Naive thymus-derived CD4-positive, alpha-beta T cell (primary cell): ENCODE measurements at regions not wholly inside any gene's neighbourhood (a gene's known extent, or its start where the extent isn't known, plus 50 kb on each side); places are given as distances from the start of the nearest gene placed in this dataset.

Source experiments
- ATAC-seq: fragments of 150-1000 bp; cut with Tn5 transposase; 2 replicates; pipeline ENCODE4 v1.10.0; 2021; ENCODE audit warnings: mild to moderate bottlenecking, moderate library complexity
- CTCF ChIA-PET: fragments of 350-600 bp; sonication (Branson Sonifier 250); formaldehyde crosslinking; loops from one replicate; lab custom pipeline; 2021; ENCODE audit warnings: antibody characterized with exemption; lab: Charles Lee
- POLR2A ChIA-PET: fragments of 350-600 bp; sonication (Branson Sonifier 250); formaldehyde crosslinking; loops from one replicate; lab custom pipeline; 2021; ENCODE audit warnings: antibody characterized with exemption, inconsistent platforms; lab: Charles Lee
- DNase-seq, 9 donors: peaks; one replicate each; pipeline versions ENCODE4 v3.0.0 to v3.0.0-alpha.2; 2020 to 2022; ENCODE audit warnings: mixed read lengths in 1 of 9
- H3K27ac ChIP-seq: one replicate; pipeline ENCODE4 v1.7.0; 2013; ENCODE audit warnings: mild to moderate bottlenecking, low read depth, low read length, moderate library complexity
- H3K27me3 ChIP-seq, 2 donors: one replicate each; pipeline ENCODE4 v1.7.0; 2013; ENCODE audit warnings: low read length in 2 of 2, mild to moderate bottlenecking in 2 of 2, moderate library complexity in 2 of 2; ENCODE audit not compliant: control insufficient read depth in 2 of 2, insufficient read depth in 2 of 2
- H3K36me3 ChIP-seq, 3 experiments: 1 replicate in 2 of 3; 2 replicates in 1 of 3; pipeline ENCODE4 v1.7.0; 2013; ENCODE audit warnings: low read length in 3 of 3, mild to moderate bottlenecking in 3 of 3, moderate library complexity in 1 of 3; ENCODE audit not compliant: insufficient read depth in 3 of 3, control insufficient read depth in 2 of 3
- H3K4me1 ChIP-seq, 2 donors: one replicate each; pipeline ENCODE4 v1.7.0; 2013; ENCODE audit warnings: low read length in 2 of 2, mild to moderate bottlenecking in 2 of 2, moderate library complexity in 1 of 2; ENCODE audit not compliant: control insufficient read depth in 2 of 2, insufficient read depth in 2 of 2
- H3K4me3 ChIP-seq: 2 replicates; pipeline ENCODE4 v1.7.0; 2013; ENCODE audit warnings: mild to moderate bottlenecking, low read length
- H3K9me3 ChIP-seq, 3 experiments: 1 replicate in 2 of 3; 2 replicates in 1 of 3; pipeline ENCODE4 v1.7.0; 2013; ENCODE audit warnings: low read length in 3 of 3; ENCODE audit not compliant: control insufficient read depth in 2 of 3
- H3K27ac Mint-ChIP-seq, 9 donors: one replicate each; pipeline ENCODE4 v1.8.0; 2020 to 2022; ENCODE audit warnings: mixed read lengths in 9 of 9, mild to moderate bottlenecking in 8 of 9, moderate library complexity in 5 of 9, inconsistent platforms in 2 of 9
- H3K27me3 Mint-ChIP-seq, 5 donors: one replicate each; pipeline ENCODE4 v1.8.0; 2021 to 2022; ENCODE audit warnings: mixed read lengths in 5 of 5, mild to moderate bottlenecking in 1 of 5
- H3K36me3 Mint-ChIP-seq, 5 donors: one replicate each; pipeline ENCODE4 v1.8.0; 2020 to 2022; ENCODE audit warnings: mixed read lengths in 5 of 5, mild to moderate bottlenecking in 3 of 5, inconsistent platforms in 1 of 5
- H3K4me1 Mint-ChIP-seq, 7 donors: one replicate each; pipeline ENCODE4 v1.8.0; 2020 to 2022; ENCODE audit warnings: mixed read lengths in 7 of 7, mild to moderate bottlenecking in 3 of 7, inconsistent platforms in 1 of 7
- H3K4me3 Mint-ChIP-seq, 10 donors: one replicate each; pipeline ENCODE4 v1.8.0; 2020 to 2022; ENCODE audit warnings: mild to moderate bottlenecking in 10 of 10, mixed read lengths in 10 of 10, moderate library complexity in 6 of 10, inconsistent platforms in 2 of 10
- H3K9me3 Mint-ChIP-seq, 11 donors: one replicate each; pipeline ENCODE4 v1.8.0; 2020 to 2022; ENCODE audit warnings: mixed read lengths in 11 of 11, mild to moderate bottlenecking in 4 of 11, inconsistent platforms in 1 of 11, moderate library complexity in 1 of 11
- intact Hi-C, 2 donors: fragments of 100-400 bp; cut with micrococcal nuclease; formaldehyde crosslinking; loops; one replicate each; pipeline ENCODE4 v1.15.1; 2023

DNA sequence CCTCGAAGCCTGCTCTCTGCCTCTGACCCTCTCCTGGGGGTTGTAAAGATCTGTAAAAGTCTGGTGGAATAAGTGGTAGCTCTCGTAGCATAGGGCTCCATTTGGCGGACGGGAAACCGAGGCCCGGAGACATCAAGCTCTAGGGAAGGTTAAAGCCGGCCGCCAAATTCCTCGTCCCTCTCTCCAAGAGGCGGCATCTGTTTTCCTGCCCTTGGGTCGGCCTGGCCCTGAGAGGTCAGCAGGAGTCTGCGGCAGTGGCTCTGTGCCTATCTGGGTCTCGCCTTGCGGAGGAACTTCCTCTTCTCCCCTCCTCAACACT is 72.4 kb downstream of the TEX51 start:
- ATAC-seq = no peak
- Histone ChIP-seq H3K36me3 (no peaks in the 10 kb centered on the region), H3K9me3 (no peaks in the 10 kb centered on the region), H3K27me3 (peaks cover 0 to 3% of the 10 kb centered on the region in 2 donors), H3K4me1 (no peaks in the 10 kb centered on the region), H3K4me3 (peak overlapping the region; percentile 63), H3K27ac (no peak overlapping the region)
- CTCF ChIA-PET = interaction anchor here (1.2 to 2.1 kb wide), 2 partner anchors 195 to 443 kb away, joined by 3 to 11 read pairs; no protein-coding TSS in a partner anchor
- Mint-ChIP-seq H3K27ac (no peak overlapping the region), H3K4me3 (peak overlapping the region in 3 of 10 donors; percentile 23 to 84 (median 81)), H3K27me3 (peaks cover 30 to 54% (median 41%) of the 10 kb centered on the region in 5 donors), H3K36me3 (no peaks in the 10 kb centered on the region), H3K9me3 (no peaks in the 10 kb centered on the region), H3K4me1 (peaks cover 0 to 5% (median 4%) of the 10 kb centered on the region in 7 donors)
- DNase-seq = no peak
- POLR2A ChIA-PET = no interaction called here
- intact Hi-C loops = loop anchor here (5.0 kb wide), 3 partner anchors 444 to 744 kb away; no protein-coding TSS in a partner anchor

DNA sequence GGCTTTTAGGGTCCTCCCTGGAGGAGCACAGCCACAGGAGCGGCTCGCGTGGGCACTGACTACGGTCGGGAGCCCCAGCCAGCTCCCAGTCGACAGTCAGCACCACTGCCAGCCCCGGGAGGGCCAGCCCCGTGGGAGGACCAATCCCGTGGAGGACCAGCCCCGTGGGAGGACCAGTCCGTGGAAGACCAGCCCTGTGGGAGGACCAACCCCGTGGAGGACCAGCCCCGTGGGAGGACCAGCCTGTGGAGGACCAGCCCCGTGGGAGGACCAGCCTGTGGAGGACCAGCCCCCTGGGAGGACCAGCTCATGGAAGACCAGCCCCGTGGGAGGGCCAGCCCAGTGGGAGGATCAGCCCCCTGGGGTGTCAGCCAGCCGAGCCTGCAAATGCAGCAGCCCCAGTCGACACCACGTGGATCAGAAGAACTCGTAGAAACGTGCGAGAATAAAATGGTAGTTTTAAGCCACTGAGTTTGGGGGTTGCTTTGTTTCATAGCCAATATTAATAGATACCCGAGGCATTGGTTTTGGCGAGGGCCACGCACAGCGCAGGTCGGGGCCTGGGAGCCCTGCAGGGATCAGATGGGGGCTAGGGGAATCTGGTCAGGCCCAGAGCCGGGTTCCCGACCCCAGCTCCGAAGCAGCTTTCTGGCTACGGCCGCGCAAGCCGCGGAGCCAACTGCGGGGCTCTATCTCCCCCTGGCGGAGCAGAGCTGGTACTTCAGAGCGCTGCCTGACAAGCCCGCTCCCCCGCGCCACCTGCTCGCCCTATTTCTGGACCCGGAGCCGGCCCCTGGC is 73.0 kb downstream of the TEX51 start:
- peaks cover 0 to 5% (median 4%) of the 10 kb centered on the region in 7 donors for H3K4me1 Mint-ChIP-seq
- DNase-seq (peak; percentile 45 to 75 (median 68)), ATAC-seq (peak; percentile 87)
- peak overlapping the region in 3 of 9 donors; percentile 7 to 62 (median 27) for H3K27ac Mint-ChIP-seq
- intact Hi-C loops = loop anchor here (1.0 to 5.0 kb wide), 6 partner anchors 79 to 744 kb away; no protein-coding TSS in a partner anchor
- H3K36me3 Mint-ChIP-seq = no peaks in the 10 kb centered on the region
- Histone ChIP-seq H3K9me3 (no peaks in the 10 kb centered on the region), H3K27ac (no peak overlapping the region), H3K4me3 (peak overlapping the region; percentile 63), H3K27me3 (peaks cover 0 to 3% of the 10 kb centered on the region in 2 donors), H3K4me1 (no peaks in the 10 kb centered on the region), H3K36me3 (no peaks in the 10 kb centered on the region)
- H3K27me3 Mint-ChIP-seq = peaks cover 28 to 50% (median 38%) of the 10 kb centered on the region in 5 donors
- peak overlapping the region; percentile 57 to 84 (median 80) for H3K4me3 Mint-ChIP-seq
- H3K9me3 Mint-ChIP-seq = no peaks in the 10 kb centered on the region
- CTCF ChIA-PET = interaction anchor here (0.6 to 2.1 kb wide), 4 partner anchors 8 to 1672 kb away, joined by 3 to 11 read pairs (median 4); no protein-coding TSS in a partner anchor
- POLR2A ChIA-PET = no interaction called here

DNA sequence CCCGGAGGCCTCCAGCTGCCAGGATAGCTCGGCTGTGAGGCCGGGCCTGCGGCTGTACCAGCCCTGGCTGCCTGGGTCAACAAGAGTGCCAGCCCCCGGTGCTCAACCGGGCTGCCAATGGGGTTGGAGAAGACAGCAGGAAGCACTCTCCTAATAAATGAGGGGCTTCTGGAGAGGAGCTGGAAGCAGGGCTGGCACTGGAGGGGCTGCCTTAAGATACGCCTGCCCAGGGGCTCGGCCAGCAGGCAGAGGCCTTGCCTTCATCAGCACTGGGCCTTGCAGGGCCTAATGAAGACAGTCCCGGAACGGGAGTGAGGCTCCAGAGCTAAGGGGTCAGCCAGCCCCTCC is 73.6 kb downstream of the TEX51 start:
- ChIA-PET CTCF (interaction anchor here (0.6 to 2.1 kb wide), 4 partner anchors 9 to 1672 kb away, joined by 3 to 11 read pairs (median 4); no protein-coding TSS in a partner anchor), POLR2A (no interaction called here)
- no peak overlapping the region for H3K27ac Mint-ChIP-seq
- H3K9me3 ChIP-seq = no peaks in the 10 kb centered on the region
- no peak overlapping the region for H3K27ac ChIP-seq
- H3K4me1 Mint-ChIP-seq = peaks cover 0 to 5% (median 4%) of the 10 kb centered on the region in 7 donors
- H3K4me3 Mint-ChIP-seq = peak overlapping the region in 4 of 10 donors; percentile 60 to 84 (median 76)
- peaks cover 22 to 44% (median 32%) of the 10 kb centered on the region in 5 donors for H3K27me3 Mint-ChIP-seq
- intact Hi-C loops = loop anchor here (1.0 to 5.0 kb wide), 6 partner anchors 78 to 745 kb away; no protein-coding TSS in a partner anchor
- ATAC-seq (no peak), DNase-seq (no peak)
- no peaks in the 10 kb centered on the region for H3K4me1 ChIP-seq
- no peaks in the 10 kb centered on the region for H3K9me3 Mint-ChIP-seq
- no peaks in the 10 kb centered on the region for H3K36me3 Mint-ChIP-seq
- H3K4me3 ChIP-seq = no peak overlapping the region
- peaks cover 0 to 3% of the 10 kb centered on the region in 2 donors for H3K27me3 ChIP-seq
- no peaks in the 10 kb centered on the region for H3K36me3 ChIP-seq

DNA sequence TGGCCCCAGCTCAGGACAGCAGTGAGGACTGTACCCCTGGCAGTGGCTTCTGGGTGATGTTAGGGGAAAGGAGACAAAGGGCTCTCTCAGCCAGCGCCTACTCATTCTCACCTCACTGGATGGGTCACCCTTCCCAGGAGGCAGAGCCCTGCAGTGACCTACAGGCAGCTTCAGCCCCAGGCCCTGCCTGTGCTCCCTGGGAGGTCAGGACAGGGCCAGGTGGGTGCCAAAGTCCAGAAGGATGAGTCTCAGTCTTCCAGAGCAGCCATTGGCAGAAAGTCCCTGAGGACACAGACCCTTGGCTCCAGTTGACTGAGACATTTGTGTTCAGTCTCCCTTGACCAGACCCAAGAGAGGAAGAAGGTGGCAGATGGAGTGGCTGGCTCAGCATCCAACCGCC is 75.1 kb downstream of the TEX51 start:
- no peaks in the 10 kb centered on the region for H3K9me3 ChIP-seq
- Mint-ChIP-seq H3K4me3 (peak overlapping the region in 1 of 10 donors; percentile 32), H3K9me3 (no peaks in the 10 kb centered on the region), H3K36me3 (no peaks in the 10 kb centered on the region), H3K27ac (no peak overlapping the region), H3K27me3 (peaks cover 17 to 39% (median 21%) of the 10 kb centered on the region in 5 donors), H3K4me1 (peaks cover 0 to 5% (median 4%) of the 10 kb centered on the region in 7 donors)
- intact Hi-C loops = loop anchor here (2.0 to 5.0 kb wide), 4 partner anchors 197 to 746 kb away; no protein-coding TSS in a partner anchor
- H3K4me1 ChIP-seq = no peaks in the 10 kb centered on the region
- H3K4me3 ChIP-seq = no peak overlapping the region
- H3K36me3 ChIP-seq = no peaks in the 10 kb centered on the region
- ATAC-seq (no peak), DNase-seq (no peak)
- no peaks in the 10 kb centered on the region for H3K27me3 ChIP-seq
- POLR2A ChIA-PET = no interaction called here
- no peak overlapping the region for H3K27ac ChIP-seq
- CTCF ChIA-PET = no interaction called here

DNA sequence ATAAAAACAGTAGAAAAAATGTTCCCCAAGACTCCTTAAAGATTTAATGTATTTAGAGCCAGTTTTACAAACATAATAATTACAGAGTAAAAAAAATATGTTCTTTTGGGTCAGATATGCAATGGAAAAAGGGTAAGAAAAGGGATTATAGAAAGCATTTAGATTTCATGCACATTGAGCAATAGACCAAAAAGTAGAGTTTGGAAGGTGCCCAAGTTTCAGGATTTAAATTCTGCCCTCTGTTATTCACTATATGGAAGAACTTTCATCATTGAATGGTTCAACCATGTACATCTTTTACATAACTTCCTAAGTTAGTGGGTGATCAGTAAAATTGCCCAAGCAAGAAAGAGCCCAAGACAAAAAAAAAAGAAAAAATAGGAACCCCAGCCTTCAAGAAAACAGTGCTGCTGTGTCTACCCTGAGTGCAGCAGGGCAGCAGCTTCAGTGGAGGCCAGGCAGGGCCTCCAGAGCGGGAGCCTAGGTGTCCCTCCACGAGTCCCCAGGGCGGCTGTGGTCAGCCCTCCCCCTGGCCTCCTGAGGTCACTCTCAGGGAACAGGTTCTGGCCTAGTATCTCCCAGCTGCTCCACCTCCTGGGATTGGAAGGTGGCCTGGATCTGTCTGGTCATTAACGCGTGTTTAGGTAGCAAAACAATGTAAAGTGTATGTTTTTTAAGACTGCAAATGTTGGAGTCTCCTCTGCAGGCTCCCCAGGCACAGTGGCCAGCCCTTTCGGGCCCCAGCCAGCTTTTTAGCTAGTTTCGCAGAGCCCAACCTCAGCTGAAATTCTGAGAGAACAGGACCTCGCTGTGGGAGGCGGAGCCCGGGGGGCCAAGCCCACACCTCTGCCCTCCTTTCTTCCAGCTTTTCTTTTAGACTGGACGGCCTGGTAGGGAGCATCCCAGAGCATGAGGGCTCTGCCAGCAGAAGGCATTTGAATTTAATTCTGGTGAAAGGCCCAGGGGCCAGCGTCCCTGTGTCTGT is 77.3 kb downstream of the TEX51 start:
- no peak for ATAC-seq
- Mint-ChIP-seq H3K27ac (no peak overlapping the region), H3K4me3 (no peak overlapping the region), H3K36me3 (no peaks in the 10 kb centered on the region), H3K27me3 (peaks cover 0 to 22% (median 12%) of the 10 kb centered on the region in 5 donors), H3K9me3 (no peaks in the 10 kb centered on the region), H3K4me1 (peaks cover 0 to 5% (median 4%) of the 10 kb centered on the region in 7 donors)
- Histone ChIP-seq H3K9me3 (no peaks in the 10 kb centered on the region), H3K4me3 (no peak overlapping the region), H3K4me1 (no peaks in the 10 kb centered on the region), H3K36me3 (no peaks in the 10 kb centered on the region), H3K27ac (no peak overlapping the region), H3K27me3 (no peaks in the 10 kb centered on the region)
- intact Hi-C loops = no loop called here
- DNase-seq = no peak
- POLR2A ChIA-PET = no interaction called here
- CTCF ChIA-PET = no interaction called here

DNA sequence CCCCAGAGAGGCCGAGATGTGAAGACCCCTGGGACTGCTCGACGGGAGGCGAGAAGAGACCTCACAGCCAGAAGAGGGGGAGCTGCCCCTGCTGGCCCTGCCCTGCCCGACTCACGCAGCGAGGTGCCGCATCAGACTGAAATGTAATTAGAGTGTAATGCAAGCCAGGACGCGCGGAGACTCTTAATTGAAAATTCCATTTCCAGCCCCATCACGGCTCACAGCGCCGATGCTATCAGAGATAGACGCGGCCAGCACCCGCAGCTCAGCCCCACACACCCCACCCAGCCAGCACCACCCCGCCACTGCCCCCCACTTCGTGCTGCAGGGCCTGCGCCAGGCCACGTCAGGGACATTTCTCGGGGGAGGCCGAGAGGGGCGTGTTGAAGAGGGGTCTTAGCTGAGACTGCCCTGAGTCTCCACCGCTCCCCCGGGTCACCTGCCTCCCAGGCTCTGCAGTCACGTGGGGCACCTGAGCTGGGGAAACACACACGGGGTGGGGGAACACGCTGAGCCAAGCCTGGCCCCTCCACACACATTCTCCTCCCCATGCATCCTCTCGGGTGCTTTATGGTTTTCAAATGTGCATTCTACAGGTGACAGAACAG is 78.1 kb downstream of the TEX51 start:
- Histone ChIP-seq H3K4me1 (no peaks in the 10 kb centered on the region), H3K27me3 (no peaks in the 10 kb centered on the region), H3K36me3 (no peaks in the 10 kb centered on the region), H3K4me3 (no peak overlapping the region), H3K9me3 (no peaks in the 10 kb centered on the region), H3K27ac (no peak overlapping the region)
- ChIA-PET CTCF (no interaction called here), POLR2A (no interaction called here)
- no peaks in the 10 kb centered on the region for H3K9me3 Mint-ChIP-seq
- ATAC-seq (no peak), DNase-seq (no peak)
- H3K36me3 Mint-ChIP-seq = no peaks in the 10 kb centered on the region
- H3K27ac Mint-ChIP-seq = no peak overlapping the region
- peaks cover 3 to 20% (median 13%) of the 10 kb centered on the region in 5 donors for H3K27me3 Mint-ChIP-seq
- no peak overlapping the region for H3K4me3 Mint-ChIP-seq
- peaks cover 0 to 5% (median 1%) of the 10 kb centered on the region in 7 donors for H3K4me1 Mint-ChIP-seq
- intact Hi-C loops = no loop called here
